M059J (cell line): ENCODE measurements at regions not wholly inside any gene's neighbourhood (a gene's known extent, or its start where the extent isn't known, plus 50 kb on each side); places are given as distances from the start of the nearest gene placed in this dataset.
A peak's percentile ranks its signal among the peaks of the same experiment; 100 is the strongest.
"Not testable (repeated sequence)": the region's sequence is repeated elsewhere in the genome, so short reads cannot be mapped to it uniquely, and the experiment has no call there.

Source experiments
- DNase-seq: peaks from one replicate; pipeline ENCODE4 v3.0.0-alpha.2; 2012; ENCODE audit warnings: low read depth

- DNase-seq = no peak
Measured at GRCh38 chr4:104129243-104129642, 365.5 kb downstream of the CXXC4 start.

- no peak for DNase-seq
Measured at GRCh38 chr4:104128850-104129213, 365.9 kb downstream of the CXXC4 start.

DNA sequence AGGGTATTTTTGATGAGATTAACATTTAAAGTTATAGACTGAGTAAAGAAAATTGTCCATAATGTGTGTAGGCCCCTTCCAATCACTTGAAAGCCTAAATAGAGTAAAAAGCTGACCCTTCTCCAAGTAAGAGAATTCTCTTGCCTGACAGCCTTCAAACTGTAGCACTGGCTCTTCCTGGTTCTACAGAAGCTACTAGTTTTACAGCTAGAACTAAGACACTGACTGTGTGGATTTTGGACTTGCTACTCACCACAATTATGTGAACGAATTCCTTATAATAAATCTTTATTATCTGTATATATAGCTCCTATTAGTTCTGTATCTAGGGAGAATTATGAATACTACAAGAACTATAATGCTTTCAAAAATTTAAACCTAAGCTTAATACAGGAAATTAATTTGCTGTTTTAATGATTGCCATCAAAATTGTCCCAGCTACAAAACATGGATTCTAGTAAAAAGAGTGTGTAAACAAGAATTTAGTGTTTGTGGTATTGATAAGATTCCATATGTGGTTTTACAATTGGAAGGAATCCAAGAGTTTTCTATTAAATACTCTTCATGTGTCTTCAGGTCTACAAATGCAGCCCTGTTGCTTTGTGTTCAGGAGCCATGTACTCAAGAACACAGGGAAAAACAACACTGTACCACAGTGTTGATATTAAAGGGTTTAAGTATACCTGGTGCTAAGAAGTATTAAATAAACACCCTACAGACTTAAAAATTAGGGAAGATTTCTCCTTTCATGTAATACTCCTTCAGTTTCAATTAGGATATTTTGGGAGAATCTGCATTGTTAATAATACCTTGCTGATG is 366.5 kb downstream of the CXXC4 start:
- DNase-seq = no peak

DNA sequence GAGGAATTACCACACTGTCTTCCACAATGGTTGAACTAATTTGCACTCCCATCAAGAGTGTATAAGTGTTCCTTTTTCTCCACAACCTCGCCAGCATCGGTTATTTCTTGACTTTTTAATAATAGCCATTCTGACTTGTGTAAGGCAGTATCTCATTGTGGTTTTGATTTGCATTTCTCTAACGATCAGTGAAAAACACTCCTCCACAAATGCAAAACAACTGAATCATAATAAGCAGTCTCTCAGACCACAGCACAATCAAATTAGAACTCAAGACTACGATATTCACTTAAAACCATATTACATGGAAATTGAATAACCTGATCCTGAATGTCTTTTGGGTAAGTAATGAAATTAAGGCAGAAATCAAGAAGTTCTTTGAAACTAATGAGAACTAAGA is 371.7 kb downstream of the CXXC4 start:
- DNase-seq = no peak

DNA sequence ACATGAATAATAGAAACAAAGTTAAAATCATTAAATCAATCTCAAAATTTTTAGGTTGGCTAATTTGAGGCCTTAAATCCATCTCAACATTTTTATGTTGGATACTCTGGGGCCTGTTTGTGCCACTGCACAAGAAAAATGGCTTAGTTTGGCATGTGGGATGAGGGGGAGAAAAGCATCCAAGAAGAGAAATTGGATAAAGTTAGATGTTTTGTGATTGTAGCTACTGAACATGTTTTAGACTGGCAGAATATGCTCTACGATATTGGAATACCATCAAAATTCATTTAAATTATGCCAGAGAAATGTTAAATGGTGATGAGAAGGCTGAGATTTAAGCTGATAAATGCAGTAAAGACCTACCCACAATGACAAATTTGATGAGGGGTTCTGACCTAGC is 376.9 kb downstream of the CXXC4 start:
- DNase-seq = no peak

GRCh38 chr4:104113850-104114249 is 380.8 kb downstream of the CXXC4 start:
- no peak for DNase-seq

GRCh38 chr4:104099141-104099540 is 379.4 kb upstream of the TACR3 start:
- DNase-seq = no peak

DNA sequence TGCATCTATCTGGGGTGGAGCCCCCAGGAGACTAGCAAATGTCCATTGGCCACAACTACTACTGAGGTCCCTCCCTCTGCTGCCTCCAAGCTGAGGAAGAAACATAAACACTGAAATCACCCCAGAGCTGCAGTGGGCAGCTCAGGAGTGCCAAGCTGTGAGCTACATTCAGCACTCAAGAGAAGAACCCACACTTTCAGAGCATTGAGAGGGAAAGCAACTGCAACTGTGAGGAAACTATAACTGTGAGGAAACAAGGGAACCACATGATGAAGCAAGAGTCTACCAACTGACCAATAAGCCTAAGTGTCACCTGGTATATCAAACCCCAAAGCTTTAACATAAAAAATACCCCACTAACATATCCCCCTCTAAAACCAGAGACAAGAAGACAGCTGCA is 373.5 kb upstream of the TACR3 start:
- DNase-seq = no peak

GRCh38 chr4:104073229-104073628 is 353.4 kb upstream of the TACR3 start:
- DNase-seq = no peak

DNA sequence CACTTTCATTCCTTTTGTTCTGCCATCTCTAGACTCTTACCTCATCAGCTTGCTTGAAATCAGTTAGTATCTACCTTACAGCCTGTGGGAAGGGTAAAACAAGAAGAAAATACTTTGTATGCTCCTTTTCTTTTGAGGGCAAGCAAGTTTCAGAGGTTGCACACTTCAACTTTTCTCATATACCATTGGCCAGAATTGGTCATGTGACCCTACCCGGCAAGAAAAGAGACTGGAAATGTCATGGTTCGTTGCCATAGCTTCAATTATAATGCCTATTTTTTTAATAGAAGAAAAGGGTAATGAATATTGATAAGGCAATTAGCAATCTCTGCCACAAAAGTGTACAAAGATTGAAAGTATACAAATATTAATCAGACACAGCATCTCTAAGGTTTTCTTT is 346.7 kb upstream of the TACR3 start:
- DNase-seq = no peak

GRCh38 chr4:104064646-104065577 is 345.1 kb upstream of the TACR3 start:
- peak; percentile 3 for DNase-seq

DNA sequence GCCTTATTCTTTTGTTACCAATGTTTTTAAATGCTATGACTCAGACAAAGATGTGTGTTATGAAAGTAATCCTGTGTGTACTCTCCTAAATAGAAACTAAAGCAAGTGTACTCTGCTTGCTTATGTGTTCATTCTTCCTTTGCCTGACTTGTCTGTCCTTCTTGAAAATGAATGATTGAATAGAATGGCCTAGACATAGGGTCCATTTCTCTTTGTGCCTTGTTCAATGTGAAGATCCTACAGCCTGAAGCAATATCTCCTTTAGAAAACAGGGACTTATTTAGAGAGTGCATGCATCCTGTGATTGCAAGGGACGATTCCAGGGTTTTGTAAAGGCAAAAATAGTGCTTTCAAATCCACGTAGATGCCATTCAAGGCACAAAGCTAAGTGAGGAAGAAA is 343.6 kb upstream of the TACR3 start:
- no peak for DNase-seq

- no peak for DNase-seq
Measured at GRCh38 chr4:104044369-104044768, 324.6 kb upstream of the TACR3 start.

DNA sequence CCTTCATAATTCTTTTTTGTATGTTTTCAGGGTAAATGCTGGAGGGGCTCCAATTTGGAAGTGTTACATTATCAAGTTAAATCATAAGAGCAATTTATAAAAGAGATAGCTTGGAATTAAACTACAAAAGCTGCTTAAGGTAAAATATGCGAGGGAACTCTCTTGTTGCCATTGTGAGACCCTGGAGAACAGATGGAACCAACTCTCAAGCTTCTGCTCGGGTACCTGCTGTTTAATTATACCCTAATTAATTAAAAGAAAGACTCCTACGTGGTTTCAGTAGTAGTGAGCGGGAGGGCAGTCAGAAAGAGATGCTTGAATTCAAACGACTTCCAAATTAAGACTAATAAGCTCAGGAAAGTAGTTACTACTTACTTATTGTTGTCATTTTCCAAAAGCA is 313.1 kb upstream of the TACR3 start:
- DNase-seq = no peak

- no peak for DNase-seq
Measured at GRCh38 chr4:104025251-104025650, 305.5 kb upstream of the TACR3 start.

DNA sequence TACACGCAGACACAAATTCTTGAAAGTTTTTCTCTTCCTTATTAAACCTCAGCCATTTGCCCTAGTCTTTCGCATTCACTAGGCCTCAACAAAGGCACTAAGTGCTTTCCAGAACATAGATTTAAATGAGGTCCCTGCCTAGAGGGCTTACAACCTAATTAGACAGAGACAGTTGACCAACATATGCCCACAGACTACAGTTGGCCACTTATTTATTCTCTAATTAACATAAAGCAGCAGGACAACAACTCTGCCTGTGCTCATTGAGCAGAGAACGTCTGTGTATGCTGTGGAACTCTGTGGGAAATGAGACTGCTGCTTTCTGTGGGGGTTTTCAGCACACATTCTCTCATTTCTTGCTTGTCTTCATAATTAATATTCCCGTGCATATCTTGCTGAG is 303.0 kb upstream of the TACR3 start:
- DNase-seq = no peak

- no peak for DNase-seq
Measured at GRCh38 chr4:104022226-104022625, 302.4 kb upstream of the TACR3 start.

DNA sequence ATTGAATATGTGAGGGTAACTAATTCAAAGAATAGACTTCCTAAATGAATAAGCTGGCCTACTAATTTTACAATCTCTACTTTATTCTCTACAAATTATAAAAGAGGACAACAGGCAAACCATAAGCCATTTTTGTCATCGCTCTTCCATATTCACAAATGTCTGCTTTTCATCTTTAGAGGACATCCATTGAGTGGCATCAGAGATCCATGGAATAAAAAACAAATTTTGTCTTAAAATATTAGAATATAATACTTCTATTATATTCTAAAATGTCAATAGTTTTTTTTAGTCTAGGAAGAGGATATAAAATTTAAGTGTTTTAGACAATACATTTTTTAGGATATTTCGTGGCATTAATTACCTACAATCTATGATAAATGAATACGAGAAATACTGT is 300.9 kb upstream of the TACR3 start:
- DNase-seq = no peak

DNA sequence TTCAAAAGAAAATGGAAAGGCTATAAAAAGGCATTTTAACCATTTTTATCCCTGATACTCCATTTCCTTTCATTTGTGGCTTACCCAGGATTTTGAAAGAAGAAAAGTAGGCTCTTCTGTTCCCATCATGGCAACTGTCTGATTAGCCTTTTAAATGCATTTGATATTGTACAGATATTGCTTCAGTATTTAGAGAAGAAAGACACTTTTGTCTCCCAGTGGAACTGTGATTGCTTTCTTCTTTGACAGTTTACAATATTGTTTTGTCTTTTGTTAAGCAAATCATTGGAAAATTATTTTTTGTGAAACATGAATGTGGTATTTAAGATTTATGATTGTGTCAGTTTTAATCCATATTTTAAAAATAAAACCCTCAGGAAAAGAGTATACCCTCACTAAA is 297.4 kb upstream of the TACR3 start:
- DNase-seq = no peak

GRCh38 chr4:104015680-104016079 is 295.9 kb upstream of the TACR3 start:
- no peak for DNase-seq

- no peak for DNase-seq
Measured at GRCh38 chr4:104010722-104011121, 290.9 kb upstream of the TACR3 start.

GRCh38 chr4:104002318-104002717 is 282.5 kb upstream of the TACR3 start:
- DNase-seq = not testable (repeated sequence)

GRCh38 chr4:103998756-103999155 is 279.0 kb upstream of the TACR3 start:
- no peak for DNase-seq
